Gastrocnemius medialis (tissue), 4 donors: ENCODE measurements at regions not wholly inside any gene's neighbourhood (a gene's known extent, or its start where the extent isn't known, plus 50 kb on each side); places are given as distances from the start of the nearest gene placed in this dataset.

Source experiments
- ATAC-seq, 2 donors: fragments of 150-250 bp; one replicate each; pipeline ENCODE4 v1.9.1; 2016
- DNase-seq, 2 donors: peaks; one replicate each; pipeline ENCODE4 v3.0.0-alpha.2; 2019
- H3K27ac ChIP-seq, 4 donors: fragments of 200-600 bp; sonication (generic); 1 replicate in 1 of 4; 2 replicates in 3 of 4; pipeline ENCODE4 v1.5.1; 2016 to 2018; ENCODE audit warnings: mild to moderate bottlenecking in 2 of 4, moderate library complexity in 1 of 4
- H3K27me3 ChIP-seq, 3 donors: fragments of 200-600 bp; sonication (generic) in 2 of 3; 1 replicate in 1 of 3; 2 replicates in 2 of 3; pipeline versions ENCODE4 v1.5.1 to v1.6.0; 2016 to 2019; ENCODE audit warnings: mild to moderate bottlenecking in 1 of 3, moderate library complexity in 1 of 3
- H3K36me3 ChIP-seq, 2 donors: fragments of 200-600 bp; sonication (generic) in 1 of 2; one replicate each; pipeline ENCODE4 v1.5.1; 2017 to 2018
- H3K4me1 ChIP-seq, 2 donors: fragments of 200-600 bp; sonication (generic) in 1 of 2; one replicate each; pipeline ENCODE4 v1.5.1; 2016 to 2017; ENCODE audit warnings: mild to moderate bottlenecking in 2 of 2
- H3K4me3 ChIP-seq, 4 donors: fragments of 200-600 bp; sonication (generic) in 3 of 4; 1 replicate in 1 of 4; 2 replicates in 3 of 4; pipeline ENCODE4 v1.5.1; 2016 to 2019; ENCODE audit warnings: mild to moderate bottlenecking in 2 of 4
- H3K9me3 ChIP-seq, 3 donors: fragments of 200-600 bp; sonication (generic) in 2 of 3; 1 replicate in 1 of 3; 2 replicates in 2 of 3; pipeline ENCODE4 v1.5.1; 2016 to 2019
- POLR2A ChIP-seq, 2 donors: fragments of 450-650 bp; IDR thresholded peaks; one replicate each; pipeline ENCODE4 v1.6.1; 2017; ENCODE audit warnings: antibody characterized with exemption in 2 of 2, mild to moderate bottlenecking in 2 of 2, moderate library complexity in 2 of 2
- in situ Hi-C, 4 donors: fragments of 200-750 bp; cut with MboI; loops; one replicate each; pipeline versions ENCODE4 v1.15.0 to v1.8.0; 2017; ENCODE audit warnings: low sequenced_read_pairs in 4 of 4
- intact Hi-C: fragments of 100-400 bp; cut with DNase I; formaldehyde crosslinking; loops from one replicate; pipeline ENCODE4 v1.15.1; 2023; ENCODE audit warnings: low total_unique reads
- TF ChIP-seq, protein P1 (sequence below), 5 experiments: fragments of 450-650 bp in 3 of 5; fragments of 200-600 bp in 2 of 5; sonication (generic) in 2 of 5; IDR thresholded peaks in 4 of 5; conservative IDR thresholded peaks in 1 of 5; 1 replicate in 4 of 5; 2 replicates in 1 of 5; pipeline ENCODE4 v1.5.1; 2016 to 2019; ENCODE audit warnings: antibody characterized with exemption in 5 of 5, mild to moderate bottlenecking in 3 of 5, moderate library complexity in 3 of 5

- Histone ChIP-seq H3K4me1 (no peaks in the 10 kb centered on the region), H3K36me3 (no peaks in the 10 kb centered on the region), H3K9me3 (no peaks in the 10 kb centered on the region), H3K27ac (no peak overlapping the region), H3K27me3 (no peaks in the 10 kb centered on the region), H3K4me3 (no peak overlapping the region)
- DNase-seq (no peak), ATAC-seq (no peak)
- intact Hi-C loops, result no loop called here
- TF ChIP-seq, protein P1, sequence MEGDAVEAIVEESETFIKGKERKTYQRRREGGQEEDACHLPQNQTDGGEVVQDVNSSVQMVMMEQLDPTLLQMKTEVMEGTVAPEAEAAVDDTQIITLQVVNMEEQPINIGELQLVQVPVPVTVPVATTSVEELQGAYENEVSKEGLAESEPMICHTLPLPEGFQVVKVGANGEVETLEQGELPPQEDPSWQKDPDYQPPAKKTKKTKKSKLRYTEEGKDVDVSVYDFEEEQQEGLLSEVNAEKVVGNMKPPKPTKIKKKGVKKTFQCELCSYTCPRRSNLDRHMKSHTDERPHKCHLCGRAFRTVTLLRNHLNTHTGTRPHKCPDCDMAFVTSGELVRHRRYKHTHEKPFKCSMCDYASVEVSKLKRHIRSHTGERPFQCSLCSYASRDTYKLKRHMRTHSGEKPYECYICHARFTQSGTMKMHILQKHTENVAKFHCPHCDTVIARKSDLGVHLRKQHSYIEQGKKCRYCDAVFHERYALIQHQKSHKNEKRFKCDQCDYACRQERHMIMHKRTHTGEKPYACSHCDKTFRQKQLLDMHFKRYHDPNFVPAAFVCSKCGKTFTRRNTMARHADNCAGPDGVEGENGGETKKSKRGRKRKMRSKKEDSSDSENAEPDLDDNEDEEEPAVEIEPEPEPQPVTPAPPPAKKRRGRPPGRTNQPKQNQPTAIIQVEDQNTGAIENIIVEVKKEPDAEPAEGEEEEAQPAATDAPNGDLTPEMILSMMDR (IDR thresholded peaks at IDR 0.05 in 4 of 5, conservative IDR thresholded peaks at IDR 0.05 in 1 of 5), result no peak
- TF ChIP-seq POLR2A (IDR thresholded peaks at IDR 0.05), result no peak
- in situ Hi-C loops, result no loop called here
These were observed 78.6 kb upstream of the SLC25A13 start for GRCh38 chr7:96400518-96400917.

DNA sequence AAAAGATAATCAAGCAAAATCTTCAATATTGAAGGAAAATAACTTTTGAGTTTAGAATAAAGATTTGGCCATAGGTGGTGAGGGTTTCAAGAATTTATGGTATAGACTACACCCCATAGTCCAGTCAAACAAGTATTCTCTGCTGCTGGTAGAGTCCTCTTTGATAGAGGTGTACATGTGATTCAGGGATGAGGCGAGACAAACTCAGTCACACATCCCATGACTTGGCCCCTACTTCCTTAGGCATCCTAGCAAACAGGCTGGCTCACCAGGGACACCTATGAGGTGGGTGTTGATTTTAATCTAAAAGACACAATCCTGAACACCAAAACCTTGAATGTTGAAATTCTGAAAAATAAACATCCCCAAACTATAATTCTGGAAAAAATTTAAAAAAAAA is 78.1 kb upstream of the SLC25A13 start:
- ATAC-seq (no peak), DNase-seq (no peak)
- in situ Hi-C loops (no loop called here), intact Hi-C loops (no loop called here)
- H3K4me3 ChIP-seq, result no peak overlapping the region
- H3K36me3 ChIP-seq, result no peaks in the 10 kb centered on the region
- TF ChIP-seq, protein P1 (IDR thresholded peaks at IDR 0.05 in 4 of 5, conservative IDR thresholded peaks at IDR 0.05 in 1 of 5), result no peak
- TF ChIP-seq POLR2A (IDR thresholded peaks at IDR 0.05), result no peak
- no peaks in the 10 kb centered on the region for H3K27me3 ChIP-seq
- H3K27ac ChIP-seq, result no peak overlapping the region
- no peaks in the 10 kb centered on the region for H3K9me3 ChIP-seq
- no peaks in the 10 kb centered on the region for H3K4me1 ChIP-seq

- ATAC-seq (no peak), DNase-seq (no peak)
- no peaks in the 10 kb centered on the region for H3K36me3 ChIP-seq
- no peak overlapping the region for H3K27ac ChIP-seq
- no peaks in the 10 kb centered on the region for H3K27me3 ChIP-seq
- no peaks in the 10 kb centered on the region for H3K9me3 ChIP-seq
- TF ChIP-seq, protein P1 (IDR thresholded peaks at IDR 0.05 in 4 of 5, conservative IDR thresholded peaks at IDR 0.05 in 1 of 5), result no peak
- no peak for TF ChIP-seq POLR2A (IDR thresholded peaks at IDR 0.05)
- no peaks in the 10 kb centered on the region for H3K4me1 ChIP-seq
- H3K4me3 ChIP-seq, result no peak overlapping the region
- intact Hi-C loops (no loop called here), in situ Hi-C loops (no loop called here)
These were observed 76.2 kb upstream of the SLC25A13 start for GRCh38 chr7:96397936-96398598.

- H3K27ac ChIP-seq, result peak overlapping the region; percentile 44 to 68 (median 52)
- intact Hi-C loops (no loop called here), in situ Hi-C loops (no loop called here)
- DNase-seq, result no peak
- no peaks in the 10 kb centered on the region for H3K4me1 ChIP-seq
- H3K4me3 ChIP-seq, result no peak overlapping the region
- no peak for TF ChIP-seq POLR2A (IDR thresholded peaks at IDR 0.05)
- TF ChIP-seq, protein P1 (IDR thresholded peaks at IDR 0.05 in 4 of 5, conservative IDR thresholded peaks at IDR 0.05 in 1 of 5), result no peak
- no peaks in the 10 kb centered on the region for H3K36me3 ChIP-seq
- peak in 1 of 2 donors; percentile 58 for ATAC-seq
- H3K9me3 ChIP-seq, result no peaks in the 10 kb centered on the region
- H3K27me3 ChIP-seq, result no peaks in the 10 kb centered on the region
These were observed 66.9 kb upstream of the SLC25A13 start for GRCh38 chr7:96388620-96389383.
